C4-2B (cell line): ENCODE measurements at regions not wholly inside any gene's neighbourhood (a gene's known extent, or its start where the extent isn't known, plus 50 kb on each side); places are given as distances from the start of the nearest gene placed in this dataset.

Experiments used
- CTCF ChIP-seq: fragments of 450-650 bp; conservative IDR thresholded peaks from 2 replicates; pipeline ENCODE4 v1.5.1; 2017; ENCODE audit warnings: mild to moderate bottlenecking
- ZFX ChIP-seq: fragments of 450-650 bp; IDR thresholded peaks from 2 replicates; pipeline ENCODE4 v1.6.1; 2017

GRCh38 chr20:59520814-59521213 is 83.5 kb upstream of the PHACTR3 start:
- TF ChIP-seq CTCF (no peak), ZFX (no peak)
